ENCODE measurements at regions not wholly inside any gene's neighbourhood (a gene's known extent, or its start where the extent isn't known, plus 50 kb on each side); places are given as distances from the start of the nearest gene placed in this dataset.

GRCh38 chrX:39453889-39454621 is 643.7 kb downstream of the BCOR start (continued):
- no peak for TF ChIP-seq ZNF585B (tag by site-specific recombination; IDR thresholded peaks at IDR 0.05)

- POLR2A ChIA-PET: no interaction called here
These were observed 640.7 kb downstream of the BCOR start for GRCh38 chrX:39456894-39457604.

GRCh38 chrX:39458779-39459178 is 639.0 kb downstream of the BCOR start:
- no peak for TF ChIP-seq REST (tag by site-specific recombination; IDR thresholded peaks at IDR 0.05)
- no peak for TF ChIP-seq ZNF19 (tag by site-specific recombination; IDR thresholded peaks at IDR 0.05; ENCODE audit: low read depth)
- no peak for TF ChIP-seq SETDB1 (IDR thresholded peaks at IDR 0.05; ENCODE audit: insufficient read length, low read length)
- TF ChIP-seq ZNF692 (tag by site-specific recombination; IDR thresholded peaks at IDR 0.05): no peak
- no peak for TF ChIP-seq ZSCAN5A (tag by site-specific recombination; IDR thresholded peaks at IDR 0.05)
- TF ChIP-seq ZNF768 (tag by site-specific recombination; IDR thresholded peaks at IDR 0.05): no peak
- TF ChIP-seq KLF17 (tag by site-specific recombination; IDR thresholded peaks at IDR 0.05): no peak
- TF ChIP-seq YY2 (tag by site-specific recombination; IDR thresholded peaks at IDR 0.05): no peak
- H3K36me3 ChIP-seq (ENCODE audit: control insufficient read depth in 2 of 2, insufficient read depth in 1 of 2, low read length in 2 of 2): no peaks in the 10 kb centered on the region
- POLR2A ChIA-PET: no interaction called here
- H3K4me1 ChIP-seq (ENCODE audit: control insufficient read depth, insufficient read depth, low read length): no peaks in the 10 kb centered on the region
- no peak overlapping the region for H3K27ac ChIP-seq (ENCODE audit: extremely low read depth, low read depth, low read length)
- H3K9me3 ChIP-seq (ENCODE audit: control insufficient read depth, insufficient read depth, low read depth, low read length): no peaks in the 10 kb centered on the region
- H3K4me3 ChIP-seq (ENCODE audit: low read depth, low read length): no peak overlapping the region
- CTCF ChIA-PET: no interaction called here

More at GRCh38 chrX:39456894-39457604, 640.7 kb downstream of the BCOR start:
- H3K9me3 ChIP-seq (ENCODE audit: control insufficient read depth, insufficient read depth, low read depth, low read length): no peaks in the 10 kb centered on the region
- H3K4me1 ChIP-seq (ENCODE audit: control insufficient read depth, insufficient read depth, low read length): no peaks in the 10 kb centered on the region
- CTCF ChIA-PET: no interaction called here
- H3K36me3 ChIP-seq (ENCODE audit: control insufficient read depth in 2 of 2, insufficient read depth in 1 of 2, low read length in 2 of 2): no peaks in the 10 kb centered on the region
- no peak overlapping the region for H3K27ac ChIP-seq (ENCODE audit: extremely low read depth, low read depth, low read length)
- H3K4me3 ChIP-seq (ENCODE audit: low read depth, low read length): no peak overlapping the region
- TF ChIP-seq ZNF354C (tag by site-specific recombination; IDR thresholded peaks at IDR 0.05; ENCODE audit: borderline replicate concordance, low read depth) (no peak), ZFHX2 (tag by site-specific recombination; conservative IDR thresholded peaks at IDR 0.05) (peak; percentile 26), GFI1B (tag by site-specific recombination; IDR thresholded peaks at IDR 0.05) (no peak), ZNF707 (tag by site-specific recombination; IDR thresholded peaks at IDR 0.05) (peak; percentile 84), EGR2 (tag by site-specific recombination; IDR thresholded peaks at IDR 0.05; ENCODE audit: low read depth) (peak; percentile 33; the same call in 1 of the 2 replicates)

Measured in HEK293 (cell line).